Smooth muscle cell (in vitro differentiated cells): ENCODE measurements at regions not wholly inside any gene's neighbourhood (a gene's known extent, or its start where the extent isn't known, plus 50 kb on each side); places are given as distances from the start of the nearest gene placed in this dataset. TPM values are rescaled to one million over a fixed set of nuclear protein-coding genes. Genes with fewer than 3 reads are reported as not detected.

Experiments used
- DNase-seq: peaks from one replicate; lab custom pipeline; 2025; ENCODE audit not compliant: unreplicated experiment; lab: John Stamatoyannopoulos, UW
- H2AFZ ChIP-seq: fragments of 200-600 bp; sonication (generic); 2 replicates; pipeline ENCODE4 v1.6.0; 2016; ENCODE audit warnings: antibody characterized with exemption, low read depth, mild to moderate bottlenecking
- H3F3A ChIP-seq: fragments of 200-600 bp; sonication (generic); 2 replicates; pipeline ENCODE4 v1.6.0; 2017; ENCODE audit warnings: antibody characterized with exemption, low read depth
- H3K27ac ChIP-seq: fragments of 200-600 bp; sonication (generic); 2 replicates; pipeline ENCODE4 v1.5.1; 2016; ENCODE audit warnings: low read depth, mild to moderate bottlenecking
- H3K27me3 ChIP-seq: fragments of 200-600 bp; sonication (generic); 2 replicates; pipeline ENCODE4 v1.6.1; 2016; ENCODE audit warnings: low read depth, mild to moderate bottlenecking
- H3K36me3 ChIP-seq: fragments of 200-600 bp; sonication (generic); 2 replicates; pipeline ENCODE4 v1.5.1; 2016; ENCODE audit warnings: low read depth
- H3K4me1 ChIP-seq: fragments of 200-600 bp; sonication (generic); 2 replicates; pipeline ENCODE4 v1.5.1; 2016; ENCODE audit warnings: low read depth
- H3K4me2 ChIP-seq: fragments of 200-600 bp; sonication (generic); 2 replicates; pipeline ENCODE4 v1.6.0; 2016; ENCODE audit warnings: mild to moderate bottlenecking
- H3K4me3 ChIP-seq: fragments of 200-600 bp; sonication (generic); 2 replicates; pipeline ENCODE4 v1.5.1; 2016; ENCODE audit warnings: mild to moderate bottlenecking
- H3K79me2 ChIP-seq: fragments of 200-600 bp; sonication (generic); 2 replicates; pipeline ENCODE4 v1.6.0; 2016; ENCODE audit warnings: low read depth, mild to moderate bottlenecking
- H3K9ac ChIP-seq: fragments of 200-600 bp; sonication (generic); 2 replicates; pipeline ENCODE4 v1.6.0; 2016; ENCODE audit warnings: low read depth
- H3K9me3 ChIP-seq: fragments of 200-600 bp; sonication (generic); replicated peaks from 2 replicates; pipeline ENCODE4 v1.5.1; 2016; ENCODE audit warnings: low read depth
- H4K20me1 ChIP-seq: fragments of 200-600 bp; sonication (generic); 2 replicates; pipeline ENCODE4 v1.6.0; 2016; ENCODE audit warnings: low read depth
- CTCF ChIP-seq: fragments of 200-600 bp; sonication (generic); IDR thresholded peaks from 2 replicates; pipeline ENCODE4 v1.5.1; 2017; ENCODE audit warnings: borderline replicate concordance, mild to moderate bottlenecking, antibody characterized with exemption; ENCODE audit not compliant: insufficient read depth, poor library complexity, severe bottlenecking
- WGBS: methylation state at CpG from one replicate; pipeline ENCODE4 v1.1.7; 2016; ENCODE audit warnings: low lambda C conversion rate; 5-methylcytosine and 5-hydroxymethylcytosine counted together
- microRNA-seq: library from miRNA; unstranded; fragments of <30 nt; microRNA quantifications from one replicate; pipeline ENCODE4, GENCODE V29; 2016; ENCODE audit warnings: borderline number of aligned reads
- small RNA-seq: library from RNA; depleted of rRNA; stranded (forward); fragments of <200 nt; gene quantifications from one replicate; pipeline ENCODE3, GENCODE V24; 2014

- WGBS = 64% methylated on average over 2 of the region's 2 CpGs
- H3K9me3 ChIP-seq = no peaks in the 10 kb centered on the region
- no peak overlapping the region for H3K4me3 ChIP-seq
- no peaks in the 10 kb centered on the region for H3K79me2 ChIP-seq
- H3K27me3 ChIP-seq = no peaks in the 10 kb centered on the region
- no peaks in the 10 kb centered on the region for H4K20me1 ChIP-seq
- H3K4me2 ChIP-seq = no peak overlapping the region
- no peaks in the 10 kb centered on the region for H3F3A ChIP-seq
- no peak for TF ChIP-seq CTCF
- H3K36me3 ChIP-seq = no peaks in the 10 kb centered on the region
- H3K9ac ChIP-seq = no peak overlapping the region
- no peak overlapping the region for H3K27ac ChIP-seq
- no peaks in the 10 kb centered on the region for H3K4me1 ChIP-seq
- no peak for DNase-seq
- no peak overlapping the region for H2AFZ ChIP-seq
These were observed 52.3 kb upstream of the FUT8 start for GRCh38 chr14:65360144-65360784.

DNA sequence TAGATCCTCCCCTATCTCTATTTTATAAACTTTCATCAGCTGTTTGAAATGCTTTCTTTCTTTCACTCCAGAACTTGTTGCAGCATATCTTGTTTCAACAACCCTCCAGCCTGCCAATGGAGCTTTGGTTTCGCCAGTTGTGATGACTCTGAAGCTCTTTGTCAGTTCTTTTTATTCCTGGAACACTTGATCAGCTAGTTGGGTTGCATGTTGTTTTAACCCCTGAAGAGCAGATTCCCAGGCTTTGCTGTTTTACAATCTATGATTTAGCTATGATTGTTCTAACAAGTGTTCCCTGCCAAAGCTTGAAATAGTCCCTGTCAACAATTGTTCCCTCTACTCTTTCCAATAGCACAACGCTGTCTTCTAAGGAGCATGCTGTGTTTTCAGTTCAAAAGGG, 50.6 kb upstream of the FUT8 start:
- no peaks in the 10 kb centered on the region for H3K27me3 ChIP-seq
- no peaks in the 10 kb centered on the region for H3F3A ChIP-seq
- no peaks in the 10 kb centered on the region for H3K9me3 ChIP-seq
- peak overlapping the region; percentile 65 for H2AFZ ChIP-seq
- WGBS = 62% methylated on average over 2 of the region's 2 CpGs
- H3K9ac ChIP-seq = no peak overlapping the region
- TF ChIP-seq CTCF = no peak
- no peaks in the 10 kb centered on the region for H3K4me1 ChIP-seq
- no peaks in the 10 kb centered on the region for H4K20me1 ChIP-seq
- H3K79me2 ChIP-seq = no peaks in the 10 kb centered on the region
- no peak for DNase-seq
- H3K36me3 ChIP-seq = no peaks in the 10 kb centered on the region
- H3K4me2 ChIP-seq = no peak overlapping the region
- H3K4me3 ChIP-seq = no peak overlapping the region
- H3K27ac ChIP-seq = no peak overlapping the region

Small RNA genes lying in the stretch of these regions (microRNA-seq; reads per million reads assigned to microRNA genes)
- gene MIR4708 = not detected

Small RNA genes lying in the stretch of these regions (small RNA-seq; reads per million reads assigned to genes)
- not detected for gene AL355076.1
- 0.16 reads per million for gene MIR4708
